ENCODE measurements at regions not wholly inside any gene's neighbourhood (a gene's known extent, or its start where the extent isn't known, plus 50 kb on each side); places are given as distances from the start of the nearest gene placed in this dataset.

DNA sequence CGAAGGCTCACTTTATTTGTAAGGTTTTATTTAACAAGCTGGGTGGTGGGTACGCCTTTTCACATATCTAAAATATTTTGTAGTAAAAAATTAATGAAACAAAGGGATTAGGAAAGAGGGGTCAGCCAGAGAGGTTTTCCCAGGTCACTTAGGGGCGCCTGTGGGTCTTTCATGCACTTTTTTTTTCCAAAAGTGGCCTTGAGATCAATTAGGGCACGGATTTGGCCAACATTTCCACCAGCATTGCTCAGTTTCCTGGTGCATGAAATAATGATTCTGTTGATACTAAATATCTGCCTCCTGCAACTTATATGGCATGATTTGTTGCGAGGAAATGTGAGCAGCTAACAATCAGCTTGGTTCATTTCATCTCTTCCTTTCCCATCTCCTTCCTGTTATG lies 67.6 kb upstream of the ZCCHC2 start:
- H2AK5ac ChIP-seq (ENCODE audit: low read length): no peak overlapping the region
- no peak for DNase-seq
- H4K8ac ChIP-seq (ENCODE audit: low read depth, low read length): no peak overlapping the region
- H3K79me2 ChIP-seq (ENCODE audit: control insufficient read depth, insufficient read depth, low read length): no peaks in the 10 kb centered on the region
- no peaks in the 10 kb centered on the region for H3K36me3 ChIP-seq (ENCODE audit: control insufficient read depth, insufficient read depth, low read length)
- H4K5ac ChIP-seq (ENCODE audit: low read length): no peak overlapping the region
- no peak overlapping the region for H3K4ac ChIP-seq (ENCODE audit: low read depth, low read length)
- H3K9ac ChIP-seq (ENCODE audit: low read length): no peak overlapping the region
- no peak overlapping the region for H3K56ac ChIP-seq (ENCODE audit: low read length)
- H3K4me1 ChIP-seq (ENCODE audit: control insufficient read depth, low read depth, low read length): peaks cover 6% of the 10 kb centered on the region
- WGBS (ENCODE audit: extremely low coverage, insufficient coverage, low lambda C conversion rate): no CpG with 5 or more reads among the region's 5 CpGs
- no peak overlapping the region for H2BK5ac ChIP-seq (ENCODE audit: low read length)
- no peak overlapping the region for H2BK15ac ChIP-seq (replicated peaks; ENCODE audit: low read depth)
- no peak overlapping the region for H3K4me3 ChIP-seq (ENCODE audit: low read length)
- no peak overlapping the region for H3K18ac ChIP-seq (ENCODE audit: low read length)
- H3K23ac ChIP-seq (ENCODE audit: low read length): no peak overlapping the region
- H2BK120ac ChIP-seq (ENCODE audit: low read depth, low read length): no peak overlapping the region
- H3K27me3 ChIP-seq (ENCODE audit: insufficient read depth, low read length, poor library complexity): no peaks in the 10 kb centered on the region
- H3K79me1 ChIP-seq (ENCODE audit: low read length): no peaks in the 10 kb centered on the region
- H3K4me2 ChIP-seq (ENCODE audit: low read length): no peak overlapping the region
- no peak overlapping the region for H3K27ac ChIP-seq (ENCODE audit: low read depth, low read length)

- WGBS (ENCODE audit: extremely low coverage, insufficient coverage, low lambda C conversion rate): no CpG with 5 or more reads among the region's 3 CpGs
- DNase-seq: peak; percentile 45
- Histone ChIP-seq H3K36me3 (ENCODE audit: control insufficient read depth, insufficient read depth, low read length) (no peaks in the 10 kb centered on the region), H3K18ac (ENCODE audit: low read length) (no peak overlapping the region), H3K79me2 (ENCODE audit: control insufficient read depth, insufficient read depth, low read length) (no peaks in the 10 kb centered on the region), H2BK15ac (replicated peaks; ENCODE audit: low read depth) (no peak overlapping the region), H3K4ac (ENCODE audit: low read depth, low read length) (no peak overlapping the region), H3K9ac (ENCODE audit: low read length) (no peak overlapping the region), H3K4me3 (ENCODE audit: low read length) (no peak overlapping the region), H4K5ac (ENCODE audit: low read length) (no peak overlapping the region), H2BK5ac (ENCODE audit: low read length) (no peak overlapping the region), H3K79me1 (ENCODE audit: low read length) (no peaks in the 10 kb centered on the region), H3K27ac (ENCODE audit: low read depth, low read length) (no peak overlapping the region), H2BK120ac (ENCODE audit: low read depth, low read length) (no peak overlapping the region), H3K27me3 (ENCODE audit: insufficient read depth, low read length, poor library complexity) (no peaks in the 10 kb centered on the region), H3K4me1 (ENCODE audit: control insufficient read depth, low read depth, low read length) (no peaks in the 10 kb centered on the region), H2AK5ac (ENCODE audit: low read length) (no peak overlapping the region), H4K8ac (ENCODE audit: low read depth, low read length) (no peak overlapping the region), H3K4me2 (ENCODE audit: low read length) (no peak overlapping the region), H3K23ac (ENCODE audit: low read length) (no peak overlapping the region), H3K56ac (ENCODE audit: low read length) (no peak overlapping the region)
Observed at GRCh38 chr18:62457877-62458276, 64.9 kb upstream of the ZCCHC2 start.

GRCh38 chr18:62458346-62458745 lies 64.5 kb upstream of the ZCCHC2 start:
- H3K9ac ChIP-seq (ENCODE audit: low read length): no peak overlapping the region
- no peak overlapping the region for H2BK5ac ChIP-seq (ENCODE audit: low read length)
- H3K27ac ChIP-seq (ENCODE audit: low read depth, low read length): no peak overlapping the region
- no peaks in the 10 kb centered on the region for H3K4me1 ChIP-seq (ENCODE audit: control insufficient read depth, low read depth, low read length)
- H3K56ac ChIP-seq (ENCODE audit: low read length): no peak overlapping the region
- H4K8ac ChIP-seq (ENCODE audit: low read depth, low read length): no peak overlapping the region
- WGBS (ENCODE audit: extremely low coverage, insufficient coverage, low lambda C conversion rate): no CpG with 5 or more reads among the region's 2 CpGs
- no peaks in the 10 kb centered on the region for H3K36me3 ChIP-seq (ENCODE audit: control insufficient read depth, insufficient read depth, low read length)
- H2BK15ac ChIP-seq (replicated peaks; ENCODE audit: low read depth): no peak overlapping the region
- no peak overlapping the region for H3K23ac ChIP-seq (ENCODE audit: low read length)
- H3K79me2 ChIP-seq (ENCODE audit: control insufficient read depth, insufficient read depth, low read length): no peaks in the 10 kb centered on the region
- no peak overlapping the region for H3K18ac ChIP-seq (ENCODE audit: low read length)
- H3K27me3 ChIP-seq (ENCODE audit: insufficient read depth, low read length, poor library complexity): no peaks in the 10 kb centered on the region
- H3K79me1 ChIP-seq (ENCODE audit: low read length): no peaks in the 10 kb centered on the region
- H2AK5ac ChIP-seq (ENCODE audit: low read length): no peak overlapping the region
- no peak overlapping the region for H3K4me2 ChIP-seq (ENCODE audit: low read length)
- H3K4ac ChIP-seq (ENCODE audit: low read depth, low read length): no peak overlapping the region
- H3K4me3 ChIP-seq (ENCODE audit: low read length): no peak overlapping the region
- H2BK120ac ChIP-seq (ENCODE audit: low read depth, low read length): no peak overlapping the region
- DNase-seq: no peak
- H4K5ac ChIP-seq (ENCODE audit: low read length): no peak overlapping the region

GRCh38 chr18:62458868-62459716 lies 63.7 kb upstream of the ZCCHC2 start:
- no peaks in the 10 kb centered on the region for H3K4me1 ChIP-seq (ENCODE audit: control insufficient read depth, low read depth, low read length)
- WGBS (ENCODE audit: extremely low coverage, insufficient coverage, low lambda C conversion rate): no CpG with 5 or more reads among the region's 12 CpGs

GRCh38 chr18:62460851-62461300 lies 61.9 kb upstream of the ZCCHC2 start:
- Histone ChIP-seq H3K9ac (ENCODE audit: low read length) (no peak overlapping the region), H3K4ac (ENCODE audit: low read depth, low read length) (no peak overlapping the region), H3K56ac (ENCODE audit: low read length) (no peak overlapping the region), H3K36me3 (ENCODE audit: control insufficient read depth, insufficient read depth, low read length) (no peaks in the 10 kb centered on the region), H3K4me3 (ENCODE audit: low read length) (no peak overlapping the region), H3K18ac (ENCODE audit: low read length) (no peak overlapping the region), H2BK15ac (replicated peaks; ENCODE audit: low read depth) (no peak overlapping the region), H2BK5ac (ENCODE audit: low read length) (no peak overlapping the region), H3K4me2 (ENCODE audit: low read length) (no peak overlapping the region), H4K5ac (ENCODE audit: low read length) (no peak overlapping the region), H3K79me2 (ENCODE audit: control insufficient read depth, insufficient read depth, low read length) (no peaks in the 10 kb centered on the region), H3K27me3 (ENCODE audit: insufficient read depth, low read length, poor library complexity) (no peaks in the 10 kb centered on the region), H2BK120ac (ENCODE audit: low read depth, low read length) (no peak overlapping the region), H3K4me1 (ENCODE audit: control insufficient read depth, low read depth, low read length) (no peaks in the 10 kb centered on the region), H3K23ac (ENCODE audit: low read length) (no peak overlapping the region), H2AK5ac (ENCODE audit: low read length) (no peak overlapping the region), H3K79me1 (ENCODE audit: low read length) (no peaks in the 10 kb centered on the region), H3K27ac (ENCODE audit: low read depth, low read length) (no peak overlapping the region), H4K8ac (ENCODE audit: low read depth, low read length) (no peak overlapping the region)
- no CpG with 5 or more reads among the region's 1 CpG for WGBS (ENCODE audit: extremely low coverage, insufficient coverage, low lambda C conversion rate)
- no peak for DNase-seq

More at GRCh38 chr18:62458868-62459716, 63.7 kb upstream of the ZCCHC2 start:
- no peak overlapping the region for H2BK5ac ChIP-seq (ENCODE audit: low read length)
- H3K18ac ChIP-seq (ENCODE audit: low read length): no peak overlapping the region
- no peak overlapping the region for H3K4ac ChIP-seq (ENCODE audit: low read depth, low read length)
- DNase-seq: no peak
- H4K8ac ChIP-seq (ENCODE audit: low read depth, low read length): no peak overlapping the region
- H3K36me3 ChIP-seq (ENCODE audit: control insufficient read depth, insufficient read depth, low read length): no peaks in the 10 kb centered on the region
- H3K9ac ChIP-seq (ENCODE audit: low read length): no peak overlapping the region
- H3K4me3 ChIP-seq (ENCODE audit: low read length): no peak overlapping the region
- H4K5ac ChIP-seq (ENCODE audit: low read length): no peak overlapping the region
- no peaks in the 10 kb centered on the region for H3K79me1 ChIP-seq (ENCODE audit: low read length)
- H3K4me2 ChIP-seq (ENCODE audit: low read length): no peak overlapping the region
- H3K27ac ChIP-seq (ENCODE audit: low read depth, low read length): no peak overlapping the region
- H2BK120ac ChIP-seq (ENCODE audit: low read depth, low read length): no peak overlapping the region
- H3K79me2 ChIP-seq (ENCODE audit: control insufficient read depth, insufficient read depth, low read length): no peaks in the 10 kb centered on the region
- H3K23ac ChIP-seq (ENCODE audit: low read length): no peak overlapping the region
- H2BK15ac ChIP-seq (replicated peaks; ENCODE audit: low read depth): no peak overlapping the region
- no peak overlapping the region for H3K56ac ChIP-seq (ENCODE audit: low read length)
- no peak overlapping the region for H2AK5ac ChIP-seq (ENCODE audit: low read length)
- H3K27me3 ChIP-seq (ENCODE audit: insufficient read depth, low read length, poor library complexity): no peaks in the 10 kb centered on the region

- no peak overlapping the region for H3K9ac ChIP-seq (ENCODE audit: low read length)
- no peaks in the 10 kb centered on the region for H3K4me1 ChIP-seq (ENCODE audit: control insufficient read depth, low read depth, low read length)
- H2AK5ac ChIP-seq (ENCODE audit: low read length): no peak overlapping the region
- no CpG with 5 or more reads among the region's 1 CpG for WGBS (ENCODE audit: extremely low coverage, insufficient coverage, low lambda C conversion rate)
- H3K4me2 ChIP-seq (ENCODE audit: low read length): no peak overlapping the region
- no peak overlapping the region for H3K56ac ChIP-seq (ENCODE audit: low read length)
- no peak overlapping the region for H3K4ac ChIP-seq (ENCODE audit: low read depth, low read length)
- no peak overlapping the region for H3K23ac ChIP-seq (ENCODE audit: low read length)
- no peak overlapping the region for H2BK120ac ChIP-seq (ENCODE audit: low read depth, low read length)
- H4K8ac ChIP-seq (ENCODE audit: low read depth, low read length): no peak overlapping the region
- no peaks in the 10 kb centered on the region for H3K79me1 ChIP-seq (ENCODE audit: low read length)
- no peak overlapping the region for H4K5ac ChIP-seq (ENCODE audit: low read length)
- no peaks in the 10 kb centered on the region for H3K79me2 ChIP-seq (ENCODE audit: control insufficient read depth, insufficient read depth, low read length)
- H3K36me3 ChIP-seq (ENCODE audit: control insufficient read depth, insufficient read depth, low read length): no peaks in the 10 kb centered on the region
- H2BK5ac ChIP-seq (ENCODE audit: low read length): no peak overlapping the region
- no peaks in the 10 kb centered on the region for H3K27me3 ChIP-seq (ENCODE audit: insufficient read depth, low read length, poor library complexity)
- H3K4me3 ChIP-seq (ENCODE audit: low read length): no peak overlapping the region
- H3K27ac ChIP-seq (ENCODE audit: low read depth, low read length): no peak overlapping the region
- H2BK15ac ChIP-seq (replicated peaks; ENCODE audit: low read depth): no peak overlapping the region
- DNase-seq: no peak
- no peak overlapping the region for H3K18ac ChIP-seq (ENCODE audit: low read length)
Observed at GRCh38 chr18:62461591-62461990, 61.2 kb upstream of the ZCCHC2 start.
